AG04449 (cell line): ENCODE measurements at regions not wholly inside any gene's neighbourhood (a gene's known extent, or its start where the extent isn't known, plus 50 kb on each side); places are given as distances from the start of the nearest gene placed in this dataset.

ENCODE experiments used
- CTCF ChIA-PET: fragments of 350-600 bp; formaldehyde crosslinking; extraction: SDS; loops from one replicate; lab custom pipeline; 2021; ENCODE audit warnings: antibody characterized with exemption; lab: Yijun Ruan, JAX
- POLR2A ChIA-PET: fragments of 400-600, 350-600 bp; formaldehyde crosslinking; extraction: SDS; loops from one replicate; lab custom pipeline; 2020; ENCODE audit warnings: antibody characterized with exemption, inconsistent platforms; lab: Yijun Ruan, JAX
- DNase-seq: peaks from one replicate; pipeline ENCODE4 v3.0.0-alpha.2; 2010; ENCODE audit warnings: low read depth, low spot score
- H3K4me3 ChIP-seq: 2 replicates; pipeline ENCODE4 v1.5.1; 2011; ENCODE audit warnings: low read depth, mild to moderate bottlenecking, control low read depth, low read length
- TF ChIP-seq, protein P1 (sequence below): IDR thresholded peaks from one replicate; pipeline ENCODE4 v1.5.1; 2011; ENCODE audit warnings: mild to moderate bottlenecking, moderate library complexity, low read length, control low read depth, inconsistent platforms; ENCODE audit not compliant: insufficient read depth; ENCODE audit errors: missing control alignments

DNA sequence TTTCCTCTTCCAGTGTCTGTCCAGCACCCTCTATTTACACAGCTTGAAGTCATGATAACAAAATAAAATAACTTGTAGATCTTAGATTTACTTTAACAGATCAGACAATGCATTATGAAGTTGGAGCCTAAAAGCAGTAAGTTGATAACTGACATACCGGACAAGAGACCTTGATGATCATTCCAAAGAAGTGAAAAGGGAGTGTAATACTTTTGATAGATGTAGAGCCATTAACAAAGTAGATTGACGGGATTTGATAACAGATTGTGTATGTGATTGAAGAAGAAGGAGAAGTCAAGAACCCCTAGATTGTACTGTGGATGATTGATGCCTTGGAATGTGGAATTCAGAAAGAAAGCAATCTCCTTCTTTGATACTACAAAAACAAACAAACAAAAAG lies 403.8 kb upstream of the MGAT4C start:
- POLR2A ChIA-PET: no interaction called here
- CTCF ChIA-PET: no interaction called here
- TF ChIP-seq, protein P1, sequence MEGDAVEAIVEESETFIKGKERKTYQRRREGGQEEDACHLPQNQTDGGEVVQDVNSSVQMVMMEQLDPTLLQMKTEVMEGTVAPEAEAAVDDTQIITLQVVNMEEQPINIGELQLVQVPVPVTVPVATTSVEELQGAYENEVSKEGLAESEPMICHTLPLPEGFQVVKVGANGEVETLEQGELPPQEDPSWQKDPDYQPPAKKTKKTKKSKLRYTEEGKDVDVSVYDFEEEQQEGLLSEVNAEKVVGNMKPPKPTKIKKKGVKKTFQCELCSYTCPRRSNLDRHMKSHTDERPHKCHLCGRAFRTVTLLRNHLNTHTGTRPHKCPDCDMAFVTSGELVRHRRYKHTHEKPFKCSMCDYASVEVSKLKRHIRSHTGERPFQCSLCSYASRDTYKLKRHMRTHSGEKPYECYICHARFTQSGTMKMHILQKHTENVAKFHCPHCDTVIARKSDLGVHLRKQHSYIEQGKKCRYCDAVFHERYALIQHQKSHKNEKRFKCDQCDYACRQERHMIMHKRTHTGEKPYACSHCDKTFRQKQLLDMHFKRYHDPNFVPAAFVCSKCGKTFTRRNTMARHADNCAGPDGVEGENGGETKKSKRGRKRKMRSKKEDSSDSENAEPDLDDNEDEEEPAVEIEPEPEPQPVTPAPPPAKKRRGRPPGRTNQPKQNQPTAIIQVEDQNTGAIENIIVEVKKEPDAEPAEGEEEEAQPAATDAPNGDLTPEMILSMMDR: no peak
- DNase-seq: no peak
- no peak overlapping the region for H3K4me3 ChIP-seq

DNA sequence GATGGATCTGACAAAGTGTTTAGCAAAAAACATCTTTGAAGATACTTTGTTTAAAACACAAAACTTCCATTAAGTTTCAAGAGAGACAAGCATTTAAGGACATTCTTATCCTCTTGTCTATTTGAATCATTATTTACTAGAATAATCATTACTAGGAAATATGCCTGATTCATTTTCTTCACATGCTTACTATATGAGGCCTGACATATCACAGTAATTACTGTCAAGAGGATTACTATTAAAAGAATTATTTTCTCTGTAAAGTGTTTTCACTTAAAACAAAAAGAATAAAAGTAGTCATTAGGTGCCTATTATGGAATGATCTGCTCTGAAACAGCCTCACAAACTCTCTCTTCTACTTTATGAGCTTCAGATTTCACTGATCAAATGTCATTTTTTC lies 402.1 kb upstream of the MGAT4C start:
- TF ChIP-seq, protein P1: no peak
- POLR2A ChIA-PET: no interaction called here

DNA sequence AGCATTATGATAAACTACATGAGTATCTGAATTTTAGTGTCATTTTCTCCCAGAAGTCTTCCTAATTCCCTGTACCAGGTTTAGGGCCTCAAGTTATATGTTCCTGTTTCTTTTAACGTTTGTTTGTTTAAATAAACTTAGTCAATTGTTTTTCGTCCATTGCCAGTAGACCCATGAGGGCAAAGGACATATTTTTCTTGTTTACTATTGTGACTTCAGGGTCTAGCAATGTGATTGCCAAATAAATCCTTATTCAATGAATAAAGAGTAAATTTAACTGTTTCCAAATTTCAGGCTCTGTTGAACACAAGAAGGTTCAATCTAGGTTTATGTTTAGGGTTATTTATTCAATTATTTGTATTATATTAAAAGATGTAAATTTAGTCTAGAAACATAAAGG lies 391.6 kb upstream of the MGAT4C start:
- ChIA-PET CTCF (no interaction called here), POLR2A (no interaction called here)
- TF ChIP-seq, protein P1: no peak
- H3K4me3 ChIP-seq: no peak overlapping the region
- no peak for DNase-seq

More for the DNA sequence above, 402.1 kb upstream of the MGAT4C start:
- CTCF ChIA-PET: no interaction called here
- no peak overlapping the region for H3K4me3 ChIP-seq
- DNase-seq: no peak

DNA sequence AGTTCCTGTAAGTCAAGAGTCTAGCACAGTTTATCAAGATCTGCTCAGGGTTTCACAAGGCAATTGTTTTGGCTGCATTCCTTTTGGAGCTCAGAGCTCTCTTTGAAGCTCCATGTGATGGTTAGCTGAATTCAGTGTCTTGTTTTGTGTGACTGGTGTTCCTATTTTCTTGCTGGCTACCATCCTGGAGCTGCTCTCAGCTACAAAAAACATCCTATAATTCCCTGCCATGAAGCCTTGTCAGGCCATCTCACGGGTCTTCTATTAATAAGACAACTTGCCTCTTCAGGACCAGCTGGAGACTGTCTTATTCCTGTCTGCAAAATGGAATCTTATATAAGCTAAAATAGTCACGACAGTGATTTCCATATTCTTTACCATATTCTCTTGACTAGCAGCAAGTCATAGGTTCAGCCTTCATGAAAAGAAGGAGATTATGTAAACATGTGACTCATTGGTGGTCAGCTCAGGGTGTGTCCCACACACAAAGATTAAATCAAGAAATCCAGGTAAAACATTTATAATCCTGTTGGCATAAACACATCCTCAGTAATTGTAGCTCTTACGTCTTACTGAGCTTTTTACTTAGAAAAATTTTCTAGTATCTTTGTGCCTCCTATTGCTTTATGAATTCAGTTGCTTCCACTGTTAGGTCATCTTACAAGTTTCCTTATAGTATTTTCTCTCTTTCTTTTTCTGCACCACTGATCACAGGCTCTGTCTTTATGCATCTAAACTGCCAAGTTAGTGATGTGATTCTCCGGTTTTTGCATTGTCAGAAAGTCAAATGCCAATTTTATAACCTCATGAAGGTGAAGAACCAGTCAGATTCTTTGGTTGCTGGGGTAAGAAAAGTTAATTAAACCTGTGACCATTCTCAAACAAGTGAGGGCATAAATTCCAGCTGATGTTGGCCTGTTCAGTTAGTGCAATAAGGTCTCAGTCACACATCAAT lies 378.5 kb upstream of the MGAT4C start:
- TF ChIP-seq, protein P1: no peak
- ChIA-PET CTCF (no interaction called here), POLR2A (no interaction called here)
- no peak for DNase-seq
- H3K4me3 ChIP-seq: no peak overlapping the region

DNA sequence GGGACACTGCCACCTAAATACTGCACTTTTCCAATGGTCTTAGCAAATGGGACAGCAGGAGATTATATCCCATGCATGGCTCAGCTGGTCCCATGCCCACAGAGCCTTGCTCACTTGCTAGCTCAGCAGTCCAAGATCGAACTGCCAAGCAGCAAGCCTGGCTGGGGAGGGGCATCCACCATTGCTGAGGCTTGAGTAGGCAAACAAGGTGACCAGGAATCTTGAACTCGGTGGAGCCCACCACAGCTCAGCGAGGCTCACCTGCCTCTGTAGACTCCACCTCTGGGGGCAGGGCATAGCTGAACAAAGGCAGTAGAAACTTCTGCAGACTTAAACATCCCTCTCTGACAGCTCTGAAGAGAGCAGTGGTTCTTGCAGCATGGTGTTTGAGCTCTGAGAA lies 370.8 kb upstream of the MGAT4C start:
- CTCF ChIA-PET: no interaction called here
- POLR2A ChIA-PET: no interaction called here
- DNase-seq: no peak
- H3K4me3 ChIP-seq: no peak overlapping the region
- TF ChIP-seq, protein P1: no peak

DNA sequence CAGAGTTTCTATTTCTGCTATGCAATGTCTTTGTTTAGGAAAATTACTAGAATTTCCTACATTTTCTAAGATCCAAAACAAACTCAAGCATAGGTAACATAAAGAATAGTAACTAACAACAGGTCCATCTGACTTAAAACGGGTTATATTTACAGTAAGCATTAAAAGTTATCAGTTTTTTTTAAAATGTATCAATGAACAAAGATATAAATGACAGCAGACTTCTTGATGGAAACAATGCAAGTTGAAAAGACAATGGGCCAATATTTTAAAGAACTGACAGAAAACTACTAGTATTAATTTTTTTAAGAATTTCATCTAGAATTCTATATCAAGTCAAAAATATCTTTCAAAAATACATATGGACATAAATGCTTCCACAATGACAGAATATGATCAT lies 367.1 kb upstream of the MGAT4C start:
- ChIA-PET POLR2A (no interaction called here), CTCF (no interaction called here)
- DNase-seq: no peak
- H3K4me3 ChIP-seq: no peak overlapping the region
- TF ChIP-seq, protein P1: no peak
